Natural killer cell (primary cell): ENCODE measurements at regions not wholly inside any gene's neighbourhood (a gene's known extent, or its start where the extent isn't known, plus 50 kb on each side); places are given as distances from the start of the nearest gene placed in this dataset.

Experiments used
- ATAC-seq, 3 donors: fragments of 150-1000 bp in 2 of 3; fragments of 200-7000 bp in 1 of 3; cut with Tn5 transposase; 1 replicate in 1 of 3; 2 replicates in 2 of 3; pipeline ENCODE4 v1.10.0; 2021; ENCODE audit warnings: mild to moderate bottlenecking in 2 of 3, moderate library complexity in 2 of 3
- DNase-seq, 2 donors: peaks; one replicate each; pipeline versions ENCODE4 v3.0.0 to v3.0.0-alpha.2; 2013 to 2021; ENCODE audit warnings: mixed read lengths in 1 of 2
- H3K27ac ChIP-seq: one replicate; pipeline ENCODE4 v1.5.1; 2013; ENCODE audit warnings: mild to moderate bottlenecking, low read length
- H3K27me3 ChIP-seq: one replicate; pipeline ENCODE4 v1.6.1; 2013; ENCODE audit warnings: low read length; ENCODE audit not compliant: control insufficient read depth, insufficient read depth
- H3K36me3 ChIP-seq: one replicate; pipeline ENCODE4 v1.6.1; 2013; ENCODE audit warnings: low read length; ENCODE audit not compliant: control insufficient read depth, insufficient read depth
- H3K4me1 ChIP-seq: one replicate; pipeline ENCODE4 v1.6.1; 2013; ENCODE audit warnings: low read length; ENCODE audit not compliant: control insufficient read depth, insufficient read depth
- H3K4me3 ChIP-seq: one replicate; pipeline ENCODE4 v1.5.1; 2013; ENCODE audit warnings: low read length
- H3K9me3 ChIP-seq: one replicate; pipeline ENCODE4 v1.6.1; 2013; ENCODE audit warnings: low read length; ENCODE audit not compliant: control insufficient read depth, insufficient read depth
- H3K27ac Mint-ChIP-seq, 2 donors: one replicate each; pipeline ENCODE4 v1.8.0; 2022; ENCODE audit warnings: mild to moderate bottlenecking in 2 of 2, mixed read lengths in 2 of 2, moderate library complexity in 1 of 2
- H3K27me3 Mint-ChIP-seq, 2 donors: one replicate each; pipeline ENCODE4 v1.8.0; 2022; ENCODE audit warnings: low read depth in 2 of 2, mixed read lengths in 2 of 2
- H3K36me3 Mint-ChIP-seq: one replicate; pipeline ENCODE4 v1.8.0; 2022; ENCODE audit warnings: mixed read lengths
- H3K4me1 Mint-ChIP-seq, 2 donors: one replicate each; pipeline ENCODE4 v1.8.0; 2022; ENCODE audit warnings: mixed read lengths in 2 of 2
- H3K4me3 Mint-ChIP-seq: one replicate; pipeline ENCODE4 v1.8.0; 2022; ENCODE audit warnings: mild to moderate bottlenecking, moderate library complexity, mixed read lengths
- H3K9me3 Mint-ChIP-seq, 2 donors: one replicate each; pipeline ENCODE4 v1.8.0; 2022; ENCODE audit warnings: mixed read lengths in 2 of 2
- WGBS: methylation state at CpG from one replicate; pipeline ENCODE4 v1.1.7; 2013; ENCODE audit warnings: missing lambda C conversion rate; ENCODE audit not compliant: insufficient coverage; 5-methylcytosine and 5-hydroxymethylcytosine counted together
- intact Hi-C: fragments of 100-400 bp; cut with micrococcal nuclease; formaldehyde crosslinking; loops from one replicate; pipeline ENCODE4 v1.14.2; 2022
- TF ChIP-seq, protein P1 (sequence below): fragments of 200-600 bp; IDR thresholded peaks from one replicate; pipeline ENCODE4 v1.8.0; 2022; ENCODE audit warnings: antibody characterized with exemption

DNA sequence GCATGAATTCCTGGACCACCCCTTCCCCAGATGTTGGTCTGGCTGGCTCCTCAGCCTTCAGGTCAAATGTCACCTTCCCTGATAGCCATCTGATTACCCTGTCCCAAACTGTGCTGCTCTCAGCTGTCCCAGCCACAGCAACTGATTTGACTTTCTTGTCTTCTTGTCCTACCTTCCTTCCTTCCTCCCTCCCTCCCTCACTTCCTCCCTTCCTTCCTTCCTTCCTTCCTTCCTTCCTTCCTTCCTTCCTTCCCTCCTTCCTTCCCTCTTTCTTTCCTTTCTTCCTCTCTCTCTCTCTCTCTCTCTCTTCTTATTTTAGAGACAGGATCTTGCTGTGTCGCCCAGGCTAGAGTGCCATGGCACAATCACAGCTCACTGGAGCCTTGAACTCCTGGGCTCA is 242.5 kb downstream of the RPS24 start:
- H3K27me3 ChIP-seq, result no peaks in the 10 kb centered on the region
- DNase-seq, result no peak
- Mint-ChIP-seq H3K4me1 (no peaks in the 10 kb centered on the region), H3K36me3 (no peaks in the 10 kb centered on the region), H3K4me3 (no peak overlapping the region), H3K9me3 (no peaks in the 10 kb centered on the region), H3K27ac (no peak overlapping the region), H3K27me3 (peaks cover 0 to 5% of the 10 kb centered on the region in 2 donors)
- intact Hi-C loops, result no loop called here
- no peaks in the 10 kb centered on the region for H3K36me3 ChIP-seq
- ATAC-seq, result no peak
- H3K4me3 ChIP-seq, result no peak overlapping the region
- no peak overlapping the region for H3K27ac ChIP-seq
- WGBS, result 92% methylated on average over 1 of the region's 1 CpG
- H3K4me1 ChIP-seq, result no peaks in the 10 kb centered on the region
- TF ChIP-seq, protein P1, sequence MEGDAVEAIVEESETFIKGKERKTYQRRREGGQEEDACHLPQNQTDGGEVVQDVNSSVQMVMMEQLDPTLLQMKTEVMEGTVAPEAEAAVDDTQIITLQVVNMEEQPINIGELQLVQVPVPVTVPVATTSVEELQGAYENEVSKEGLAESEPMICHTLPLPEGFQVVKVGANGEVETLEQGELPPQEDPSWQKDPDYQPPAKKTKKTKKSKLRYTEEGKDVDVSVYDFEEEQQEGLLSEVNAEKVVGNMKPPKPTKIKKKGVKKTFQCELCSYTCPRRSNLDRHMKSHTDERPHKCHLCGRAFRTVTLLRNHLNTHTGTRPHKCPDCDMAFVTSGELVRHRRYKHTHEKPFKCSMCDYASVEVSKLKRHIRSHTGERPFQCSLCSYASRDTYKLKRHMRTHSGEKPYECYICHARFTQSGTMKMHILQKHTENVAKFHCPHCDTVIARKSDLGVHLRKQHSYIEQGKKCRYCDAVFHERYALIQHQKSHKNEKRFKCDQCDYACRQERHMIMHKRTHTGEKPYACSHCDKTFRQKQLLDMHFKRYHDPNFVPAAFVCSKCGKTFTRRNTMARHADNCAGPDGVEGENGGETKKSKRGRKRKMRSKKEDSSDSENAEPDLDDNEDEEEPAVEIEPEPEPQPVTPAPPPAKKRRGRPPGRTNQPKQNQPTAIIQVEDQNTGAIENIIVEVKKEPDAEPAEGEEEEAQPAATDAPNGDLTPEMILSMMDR, result no peak
- H3K9me3 ChIP-seq, result peaks cover 2% of the 10 kb centered on the region

GRCh38 chr10:78277314-78278057 is 243.8 kb downstream of the RPS24 start:
- Mint-ChIP-seq H3K4me1 (no peaks in the 10 kb centered on the region), H3K27ac (no peak overlapping the region), H3K9me3 (no peaks in the 10 kb centered on the region), H3K4me3 (no peak overlapping the region), H3K36me3 (no peaks in the 10 kb centered on the region), H3K27me3 (peaks cover 0 to 5% of the 10 kb centered on the region in 2 donors)
- WGBS, result 94% methylated on average over 9 of the region's 11 CpGs
- DNase-seq (no peak), ATAC-seq (no peak)
- no peaks in the 10 kb centered on the region for H3K27me3 ChIP-seq
- TF ChIP-seq, protein P1, result no peak
- intact Hi-C loops, result no loop called here
- H3K27ac ChIP-seq, result no peak overlapping the region
- H3K4me3 ChIP-seq, result no peak overlapping the region
- no peaks in the 10 kb centered on the region for H3K9me3 ChIP-seq
- H3K36me3 ChIP-seq, result no peaks in the 10 kb centered on the region
- no peaks in the 10 kb centered on the region for H3K4me1 ChIP-seq

DNA sequence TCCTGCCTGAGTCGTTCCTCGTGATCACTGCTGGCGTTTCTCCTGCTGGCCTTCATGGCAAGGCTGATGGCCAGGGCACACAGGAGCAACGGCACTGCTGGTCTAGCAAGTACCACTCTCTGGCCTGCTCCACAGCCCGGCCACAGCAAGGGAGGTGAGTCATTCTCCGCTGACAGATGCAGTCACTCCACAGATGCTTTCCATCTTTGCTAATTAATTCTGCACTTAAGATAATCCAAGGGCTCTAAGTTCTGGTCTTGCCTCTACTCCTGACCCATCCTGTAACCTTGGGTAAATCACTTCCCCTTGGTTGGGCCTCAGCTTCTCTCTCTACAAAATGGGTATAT is 244.4 kb downstream of the RPS24 start:
- no peaks in the 10 kb centered on the region for H3K27me3 ChIP-seq
- TF ChIP-seq, protein P1, result no peak
- Mint-ChIP-seq H3K9me3 (no peaks in the 10 kb centered on the region), H3K27me3 (peaks cover 0 to 5% of the 10 kb centered on the region in 2 donors), H3K27ac (no peak overlapping the region), H3K4me3 (no peak overlapping the region), H3K4me1 (no peaks in the 10 kb centered on the region), H3K36me3 (no peaks in the 10 kb centered on the region)
- intact Hi-C loops, result no loop called here
- no peaks in the 10 kb centered on the region for H3K9me3 ChIP-seq
- no peak overlapping the region for H3K27ac ChIP-seq
- no peak overlapping the region for H3K4me3 ChIP-seq
- no peaks in the 10 kb centered on the region for H3K36me3 ChIP-seq
- 92% methylated on average over 6 of the region's 6 CpGs for WGBS
- no peak for DNase-seq
- no peak for ATAC-seq
- no peaks in the 10 kb centered on the region for H3K4me1 ChIP-seq

DNA sequence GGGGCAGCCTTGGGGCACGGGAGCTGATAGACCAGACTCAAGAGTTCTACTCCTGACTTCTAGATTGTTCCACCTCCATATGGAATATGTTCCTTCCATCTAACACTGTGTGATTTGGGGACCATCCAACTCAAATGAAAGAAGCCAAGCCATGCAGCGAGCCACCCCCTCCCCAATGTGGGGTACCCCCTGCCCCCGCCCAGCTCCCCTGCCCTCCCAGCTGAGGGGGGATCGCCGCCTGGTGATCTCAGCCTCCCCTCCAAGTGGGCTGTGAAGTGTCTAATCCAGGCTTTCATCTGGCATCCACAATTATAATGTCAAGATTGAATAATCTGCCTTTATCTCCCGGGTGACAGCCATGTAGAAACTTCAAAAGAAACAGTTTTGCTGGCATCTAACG is 246.1 kb downstream of the RPS24 start:
- DNase-seq (no peak), ATAC-seq (no peak)
- Histone ChIP-seq H3K4me3 (no peak overlapping the region), H3K27ac (no peak overlapping the region), H3K9me3 (no peaks in the 10 kb centered on the region), H3K27me3 (no peaks in the 10 kb centered on the region), H3K4me1 (no peaks in the 10 kb centered on the region), H3K36me3 (no peaks in the 10 kb centered on the region)
- intact Hi-C loops, result no loop called here
- no peak overlapping the region for H3K4me3 Mint-ChIP-seq
- H3K36me3 Mint-ChIP-seq, result no peaks in the 10 kb centered on the region
- TF ChIP-seq, protein P1, result no peak
- 86% methylated on average over 6 of the region's 7 CpGs for WGBS
- H3K9me3 Mint-ChIP-seq, result no peaks in the 10 kb centered on the region
- H3K4me1 Mint-ChIP-seq, result no peaks in the 10 kb centered on the region
- no peak overlapping the region for H3K27ac Mint-ChIP-seq
- peaks cover 0 to 5% of the 10 kb centered on the region in 2 donors for H3K27me3 Mint-ChIP-seq
